Thyroid gland (tissue), 4 donors: ENCODE measurements at regions not wholly inside any gene's neighbourhood (a gene's known extent, or its start where the extent isn't known, plus 50 kb on each side); places are given as distances from the start of the nearest gene placed in this dataset.

ENCODE experiments used
- DNase-seq, 2 donors: peaks; one replicate each; pipeline ENCODE4 v3.0.0-alpha.2; 2019
- H3K27ac ChIP-seq, 3 donors: fragments of 200-600 bp; sonication (generic); 1 replicate in 2 of 3; 2 replicates in 1 of 3; pipeline ENCODE4 v1.5.1; 2016 to 2019; ENCODE audit warnings: mild to moderate bottlenecking in 1 of 3, moderate library complexity in 1 of 3
- H3K27me3 ChIP-seq: fragments of 200-600 bp; sonication (generic); one replicate; pipeline ENCODE4 v1.5.1; 2019
- H3K36me3 ChIP-seq, 2 donors: fragments of 200-600 bp; sonication (generic); one replicate each; pipeline ENCODE4 v1.5.1; 2016 to 2019
- H3K4me1 ChIP-seq, 2 donors: fragments of 200-600 bp; sonication (generic); one replicate each; pipeline ENCODE4 v1.5.1; 2017 to 2019
- H3K4me3 ChIP-seq, 3 donors: fragments of 200-600 bp; sonication (generic); replicated peaks in 1 of 3; 1 replicate in 2 of 3; 2 replicates in 1 of 3; pipeline ENCODE4 v1.5.1; 2016; ENCODE audit warnings: mild to moderate bottlenecking in 1 of 3
- H3K9me3 ChIP-seq: fragments of 200-600 bp; sonication (generic); one replicate; pipeline ENCODE4 v1.5.1; 2017
- CTCF ChIP-seq, 6 experiments: fragments of 200-600 bp in 3 of 6; fragments of 450-650 bp in 3 of 6; sonication (generic) in 3 of 6; IDR thresholded peaks; one replicate each; pipeline ENCODE4 v1.5.1; 2016 to 2019; ENCODE audit warnings: antibody characterized with exemption in 6 of 6, mild to moderate bottlenecking in 2 of 6, inconsistent platforms in 1 of 6, moderate library complexity in 1 of 6
- POLR2A ChIP-seq, 2 donors: fragments of 450-650 bp; IDR thresholded peaks; one replicate each; pipeline ENCODE4 v1.6.1; 2017; ENCODE audit warnings: antibody characterized with exemption in 2 of 2, mild to moderate bottlenecking in 2 of 2, moderate library complexity in 1 of 2
- WGBS, 2 donors: methylation state at CpG; one replicate each; pipeline ENCODE4 v1.1.5; 2017; 5-methylcytosine and 5-hydroxymethylcytosine counted together
- intact Hi-C: fragments of 100-400 bp; cut with DNase I; formaldehyde crosslinking; loops from one replicate; pipeline ENCODE4 v1.15.1; 2023

- no peak for DNase-seq
- H3K36me3 ChIP-seq = no peaks in the 10 kb centered on the region
- WGBS, 2 donors = 95 to 97% methylated on average over 6 to 7 of the region's 8 CpGs
- no peak overlapping the region for H3K27ac ChIP-seq
- TF ChIP-seq POLR2A (IDR thresholded peaks at IDR 0.05) (no peak), CTCF (IDR thresholded peaks at IDR 0.05) (no peak)
- no peaks in the 10 kb centered on the region for H3K27me3 ChIP-seq
- no peaks in the 10 kb centered on the region for H3K9me3 ChIP-seq
- no peaks in the 10 kb centered on the region for H3K4me1 ChIP-seq
- intact Hi-C loops = no loop called here
- no peak overlapping the region for H3K4me3 ChIP-seq
Observed at GRCh38 chr4:33606951-33607350, 2637.4 kb downstream of the ARAP2 start.

GRCh38 chr4:33616121-33616520 is 2628.2 kb downstream of the ARAP2 start:
- intact Hi-C loops = no loop called here
- 78 to 81% methylated on average over 2 of the region's 2 CpGs for WGBS, 2 donors

GRCh38 chr4:33625748-33626147 is 2618.6 kb downstream of the ARAP2 start:
- Histone ChIP-seq H3K36me3 (no peaks in the 10 kb centered on the region), H3K27me3 (no peaks in the 10 kb centered on the region), H3K9me3 (no peaks in the 10 kb centered on the region), H3K27ac (no peak overlapping the region), H3K4me3 (no peak overlapping the region), H3K4me1 (no peaks in the 10 kb centered on the region)
- TF ChIP-seq POLR2A (IDR thresholded peaks at IDR 0.05) (no peak), CTCF (IDR thresholded peaks at IDR 0.05) (no peak)
- intact Hi-C loops = no loop called here
- no peak for DNase-seq

More at GRCh38 chr4:33616121-33616520, 2628.2 kb downstream of the ARAP2 start:
- no peaks in the 10 kb centered on the region for H3K27me3 ChIP-seq
- H3K27ac ChIP-seq = no peak overlapping the region
- DNase-seq = no peak
- H3K4me3 ChIP-seq = no peak overlapping the region
- TF ChIP-seq CTCF (IDR thresholded peaks at IDR 0.05) (no peak), POLR2A (IDR thresholded peaks at IDR 0.05) (no peak)
- no peaks in the 10 kb centered on the region for H3K4me1 ChIP-seq
- H3K9me3 ChIP-seq = no peaks in the 10 kb centered on the region
- no peaks in the 10 kb centered on the region for H3K36me3 ChIP-seq

- DNase-seq = no peak
- 70 to 79% methylated on average over 5 of the region's 5 CpGs for WGBS, 2 donors
- H3K9me3 ChIP-seq = no peaks in the 10 kb centered on the region
- H3K36me3 ChIP-seq = no peaks in the 10 kb centered on the region
- no peak overlapping the region for H3K27ac ChIP-seq
- no peaks in the 10 kb centered on the region for H3K27me3 ChIP-seq
- intact Hi-C loops = no loop called here
- TF ChIP-seq CTCF (IDR thresholded peaks at IDR 0.05) (no peak), POLR2A (IDR thresholded peaks at IDR 0.05) (no peak)
- H3K4me3 ChIP-seq = no peak overlapping the region
- H3K4me1 ChIP-seq = no peaks in the 10 kb centered on the region
Observed at GRCh38 chr4:33626221-33626620, 2618.1 kb downstream of the ARAP2 start.

- Histone ChIP-seq H3K27ac (no peak overlapping the region), H3K9me3 (no peaks in the 10 kb centered on the region), H3K4me1 (no peaks in the 10 kb centered on the region), H3K4me3 (no peak overlapping the region), H3K36me3 (no peaks in the 10 kb centered on the region), H3K27me3 (no peaks in the 10 kb centered on the region)
- TF ChIP-seq POLR2A (IDR thresholded peaks at IDR 0.05) = no peak
- TF ChIP-seq CTCF (IDR thresholded peaks at IDR 0.05) = no peak
- WGBS, 2 donors = 46 to 71% methylated on average over 1 of the region's 1 CpG
- intact Hi-C loops = no loop called here
- peak; percentile 32 to 69 for DNase-seq
Observed at GRCh38 chr4:33628296-33628695, 2616.0 kb downstream of the ARAP2 start.
